HEK293 (cell line): ENCODE measurements at regions not wholly inside any gene's neighbourhood (a gene's known extent, or its start where the extent isn't known, plus 50 kb on each side); places are given as distances from the start of the nearest gene placed in this dataset.

ENCODE experiments used
- CTCF ChIA-PET: fragments of 350-600 bp; formaldehyde crosslinking; extraction: SDS; loops from one replicate; lab custom pipeline; 2021; ENCODE audit warnings: antibody characterized with exemption; lab: Yijun Ruan, JAX
- POLR2A ChIA-PET: fragments of 300-600 bp; formaldehyde crosslinking; extraction: SDS; loops from one replicate; lab custom pipeline; 2020; ENCODE audit warnings: antibody characterized with exemption, inconsistent platforms; lab: Yijun Ruan, JAX
- H3K27ac ChIP-seq: fragments of 200-500 bp; sonication (Bioruptor generic); 2 replicates; pipeline ENCODE4 v1.5.1; 2014; ENCODE audit warnings: low read depth, low read length, control low read depth, inconsistent platforms; ENCODE audit errors: extremely low read depth
- H3K36me3 ChIP-seq, 2 experiments: fragments of 200-500 bp in 1 of 2; sonication (Bioruptor generic) in 1 of 2; 1 replicate in 1 of 2; 2 replicates in 1 of 2; pipeline ENCODE4 v1.5.1; 2014 to 2017; ENCODE audit warnings: inconsistent platforms in 2 of 2, low read length in 2 of 2; ENCODE audit not compliant: control insufficient read depth in 2 of 2, insufficient read depth in 1 of 2
- H3K4me1 ChIP-seq: fragments of 200-500 bp; sonication (Bioruptor generic); 2 replicates; pipeline ENCODE4 v1.5.1; 2014; ENCODE audit warnings: mild to moderate bottlenecking, low read length, inconsistent platforms; ENCODE audit not compliant: control insufficient read depth, insufficient read depth
- H3K4me3 ChIP-seq: 2 replicates; pipeline ENCODE4 v1.5.1; 2011; ENCODE audit warnings: low read depth, mild to moderate bottlenecking, control low read depth, low read length, moderate library complexity
- H3K9me3 ChIP-seq: fragments of 200-500 bp; sonication (Bioruptor generic); 2 replicates; pipeline ENCODE4 v1.5.1; 2014; ENCODE audit warnings: low read depth, low read length, inconsistent platforms; ENCODE audit not compliant: control insufficient read depth, insufficient read depth
- GLIS2 ChIP-seq: fragments of 450-650 bp; formaldehyde crosslinking; IDR thresholded peaks from 2 replicates; pipeline ENCODE4 v1.5.1; 2016; ENCODE audit warnings: missing biosample characterization, missing genetic modification characterization
- OVOL3 ChIP-seq: fragments of 450-650 bp; formaldehyde crosslinking; IDR thresholded peaks from 2 replicates; pipeline ENCODE4 v1.5.1; 2016; ENCODE audit warnings: missing biosample characterization, missing genetic modification characterization
- SALL2 ChIP-seq: fragments of 450-650 bp; formaldehyde crosslinking; IDR thresholded peaks from 2 replicates; pipeline ENCODE4 v1.5.0; 2017; ENCODE audit warnings: missing biosample characterization, mild to moderate bottlenecking, missing genetic modification characterization, borderline replicate concordance
- SETDB1 ChIP-seq: IDR thresholded peaks from one replicate; pipeline ENCODE4 v1.6.1; 2017; ENCODE audit warnings: mild to moderate bottlenecking, low read length, moderate library complexity, mixed read lengths; ENCODE audit not compliant: insufficient read length
- YY2 ChIP-seq: fragments of 450-650 bp; formaldehyde crosslinking; IDR thresholded peaks from 2 replicates; pipeline ENCODE4 v1.5.1; 2016; ENCODE audit warnings: missing biosample characterization, missing genetic modification characterization
- ZFP3 ChIP-seq: fragments of 450-650 bp; formaldehyde crosslinking; IDR thresholded peaks from 2 replicates; pipeline ENCODE4 v1.5.1; 2016; ENCODE audit warnings: low read depth, missing biosample characterization, missing genetic modification characterization
- ZNF140 ChIP-seq: fragments of 450-650 bp; formaldehyde crosslinking; IDR thresholded peaks from 2 replicates; pipeline ENCODE4 v1.5.1; 2016; ENCODE audit warnings: missing biosample characterization, missing genetic modification characterization
- ZNF146 ChIP-seq: fragments of 450-650 bp; formaldehyde crosslinking; IDR thresholded peaks from 2 replicates; pipeline ENCODE4 v1.5.1; 2016; ENCODE audit warnings: missing biosample characterization, missing genetic modification characterization
- ZNF157 ChIP-seq: fragments of 450-650 bp; formaldehyde crosslinking; IDR thresholded peaks from 2 replicates; pipeline ENCODE4 v1.5.1; 2016; ENCODE audit warnings: missing biosample characterization, missing genetic modification characterization
- ZNF169 ChIP-seq: fragments of 450-650 bp; formaldehyde crosslinking; IDR thresholded peaks from 2 replicates; pipeline ENCODE4 v1.5.1; 2016; ENCODE audit warnings: missing biosample characterization, missing genetic modification characterization
- ZNF248 ChIP-seq: fragments of 450-650 bp; formaldehyde crosslinking; IDR thresholded peaks from 2 replicates; pipeline ENCODE4 v1.5.1; 2017; ENCODE audit warnings: missing biosample characterization, missing genetic modification characterization
- ZNF311 ChIP-seq: fragments of 450-650 bp; formaldehyde crosslinking; IDR thresholded peaks from 2 replicates; pipeline ENCODE4 v1.5.1; 2017; ENCODE audit warnings: missing biosample characterization, missing genetic modification characterization, borderline replicate concordance
- ZNF341 ChIP-seq: fragments of 450-650 bp; formaldehyde crosslinking; IDR thresholded peaks from 2 replicates; pipeline ENCODE4; 2016; ENCODE audit warnings: low read depth, missing biosample characterization, missing genetic modification characterization
- ZNF37A ChIP-seq: fragments of 450-650 bp; IDR thresholded peaks from 2 replicates; pipeline ENCODE4 v1.5.1; 2018; ENCODE audit warnings: missing biosample characterization, missing genetic modification characterization
- ZNF530 ChIP-seq: fragments of 450-650 bp; formaldehyde crosslinking; IDR thresholded peaks from 2 replicates; pipeline ENCODE4 v1.5.1; 2016; ENCODE audit warnings: low read depth, missing biosample characterization, missing genetic modification characterization
- ZNF596 ChIP-seq: fragments of 450-650 bp; IDR thresholded peaks from 2 replicates; pipeline ENCODE4 v1.5.0; 2018; ENCODE audit warnings: missing biosample characterization, mild to moderate bottlenecking, missing genetic modification characterization, moderate library complexity
- ZNF629 ChIP-seq: fragments of 450-650 bp; formaldehyde crosslinking; IDR thresholded peaks from 2 replicates; pipeline ENCODE4 v1.5.1; 2017; ENCODE audit warnings: missing biosample characterization, missing genetic modification characterization
- ZNF664 ChIP-seq: fragments of 450-650 bp; formaldehyde crosslinking; IDR thresholded peaks from 2 replicates; pipeline ENCODE4 v1.5.1; 2016; ENCODE audit warnings: missing biosample characterization, missing genetic modification characterization
- ZNF707 ChIP-seq: fragments of 450-650 bp; formaldehyde crosslinking; IDR thresholded peaks from 2 replicates; pipeline ENCODE4 v1.5.1; 2016; ENCODE audit warnings: missing biosample characterization, missing genetic modification characterization
- ZNF791 ChIP-seq: fragments of 450-650 bp; formaldehyde crosslinking; IDR thresholded peaks from 2 replicates; pipeline ENCODE4 v1.5.1; 2016; ENCODE audit warnings: missing biosample characterization, missing genetic modification characterization
- ZNF837 ChIP-seq: fragments of 450-650 bp; formaldehyde crosslinking; IDR thresholded peaks from 2 replicates; pipeline ENCODE4 v1.5.1; 2016; ENCODE audit warnings: missing biosample characterization, missing genetic modification characterization
- TF ChIP-seq, protein P1 (sequence below): fragments of 450-650 bp; formaldehyde crosslinking; IDR thresholded peaks from 2 replicates; pipeline ENCODE4 v1.5.1; 2016; ENCODE audit warnings: missing biosample characterization, missing genetic modification characterization
- TF ChIP-seq, protein P2 (sequence below): fragments of 450-650 bp; formaldehyde crosslinking; IDR thresholded peaks from 2 replicates; pipeline ENCODE4 v1.5.1; 2017; ENCODE audit warnings: missing biosample characterization, missing genetic modification characterization
- TF ChIP-seq, protein P3 (sequence below): fragments of 450-650 bp; formaldehyde crosslinking; IDR thresholded peaks from 2 replicates; pipeline ENCODE4 v1.5.1; 2016; ENCODE audit warnings: missing biosample characterization, missing genetic modification characterization
- TF ChIP-seq, protein P4 (sequence below): fragments of 450-650 bp; formaldehyde crosslinking; IDR thresholded peaks from 2 replicates; pipeline ENCODE4 v1.5.1; 2016; ENCODE audit warnings: missing biosample characterization, missing genetic modification characterization
- TF ChIP-seq, protein P5 (sequence below): fragments of 450-650 bp; formaldehyde crosslinking; IDR thresholded peaks from 2 replicates; pipeline ENCODE4 v1.5.1; 2016; ENCODE audit warnings: missing biosample characterization, missing genetic modification characterization
- TF ChIP-seq, protein P6 (sequence below): fragments of 450-650 bp; formaldehyde crosslinking; IDR thresholded peaks from 2 replicates; pipeline ENCODE4; 2016; ENCODE audit warnings: missing biosample characterization, missing genetic modification characterization
- TF ChIP-seq, protein P7 (sequence below): fragments of 450-650 bp; IDR thresholded peaks from 2 replicates; pipeline ENCODE4 v1.5.1; 2018; ENCODE audit warnings: missing biosample characterization, mild to moderate bottlenecking, missing genetic modification characterization

DNA sequence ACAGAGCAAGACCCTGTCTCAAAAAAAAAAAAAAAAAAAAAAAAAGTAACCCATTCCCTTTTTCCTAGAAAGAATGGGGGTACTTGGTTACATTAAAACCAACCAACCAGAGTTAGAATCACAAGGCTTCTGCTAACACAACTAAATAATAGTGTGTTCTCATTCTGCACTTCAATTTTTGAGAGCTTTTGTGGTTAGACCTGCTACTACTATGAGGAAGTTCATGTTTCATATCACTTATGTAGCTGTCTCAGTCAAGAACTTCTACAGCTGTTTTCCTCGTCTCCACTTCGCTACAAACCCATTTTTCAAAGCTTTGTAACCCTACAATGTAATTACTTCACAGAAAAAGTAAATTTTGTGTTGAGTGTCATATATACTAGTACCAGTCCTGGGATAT is 58.3 kb downstream of the PDHA2 start:
- TF ChIP-seq ZNF596 (tag by site-specific recombination) (no peak), ZNF530 (tag by site-specific recombination) (no peak), SETDB1 (no peak), SALL2 (tag by site-specific recombination) (no peak), ZNF837 (tag by site-specific recombination) (no peak), ZNF629 (no peak), GLIS2 (tag by site-specific recombination) (no peak), ZNF791 (tag by site-specific recombination) (no peak), ZNF140 (tag by site-specific recombination) (no peak), ZNF157 (tag by site-specific recombination) (no peak), ZFP3 (tag by site-specific recombination) (no peak), ZNF707 (tag by site-specific recombination) (no peak)
- TF ChIP-seq, protein P1, sequence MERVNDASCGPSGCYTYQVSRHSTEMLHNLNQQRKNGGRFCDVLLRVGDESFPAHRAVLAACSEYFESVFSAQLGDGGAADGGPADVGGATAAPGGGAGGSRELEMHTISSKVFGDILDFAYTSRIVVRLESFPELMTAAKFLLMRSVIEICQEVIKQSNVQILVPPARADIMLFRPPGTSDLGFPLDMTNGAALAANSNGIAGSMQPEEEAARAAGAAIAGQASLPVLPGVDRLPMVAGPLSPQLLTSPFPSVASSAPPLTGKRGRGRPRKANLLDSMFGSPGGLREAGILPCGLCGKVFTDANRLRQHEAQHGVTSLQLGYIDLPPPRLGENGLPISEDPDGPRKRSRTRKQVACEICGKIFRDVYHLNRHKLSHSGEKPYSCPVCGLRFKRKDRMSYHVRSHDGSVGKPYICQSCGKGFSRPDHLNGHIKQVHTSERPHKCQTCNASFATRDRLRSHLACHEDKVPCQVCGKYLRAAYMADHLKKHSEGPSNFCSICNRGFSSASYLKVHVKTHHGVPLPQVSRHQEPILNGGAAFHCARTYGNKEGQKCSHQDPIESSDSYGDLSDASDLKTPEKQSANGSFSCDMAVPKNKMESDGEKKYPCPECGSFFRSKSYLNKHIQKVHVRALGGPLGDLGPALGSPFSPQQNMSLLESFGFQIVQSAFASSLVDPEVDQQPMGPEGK (tag by site-specific recombination): no peak
- TF ChIP-seq, protein P2, sequence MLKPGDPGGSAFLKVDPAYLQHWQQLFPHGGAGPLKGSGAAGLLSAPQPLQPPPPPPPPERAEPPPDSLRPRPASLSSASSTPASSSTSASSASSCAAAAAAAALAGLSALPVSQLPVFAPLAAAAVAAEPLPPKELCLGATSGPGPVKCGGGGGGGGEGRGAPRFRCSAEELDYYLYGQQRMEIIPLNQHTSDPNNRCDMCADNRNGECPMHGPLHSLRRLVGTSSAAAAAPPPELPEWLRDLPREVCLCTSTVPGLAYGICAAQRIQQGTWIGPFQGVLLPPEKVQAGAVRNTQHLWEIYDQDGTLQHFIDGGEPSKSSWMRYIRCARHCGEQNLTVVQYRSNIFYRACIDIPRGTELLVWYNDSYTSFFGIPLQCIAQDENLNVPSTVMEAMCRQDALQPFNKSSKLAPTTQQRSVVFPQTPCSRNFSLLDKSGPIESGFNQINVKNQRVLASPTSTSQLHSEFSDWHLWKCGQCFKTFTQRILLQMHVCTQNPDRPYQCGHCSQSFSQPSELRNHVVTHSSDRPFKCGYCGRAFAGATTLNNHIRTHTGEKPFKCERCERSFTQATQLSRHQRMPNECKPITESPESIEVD (tag by site-specific recombination): no peak
- TF ChIP-seq, protein P3, sequence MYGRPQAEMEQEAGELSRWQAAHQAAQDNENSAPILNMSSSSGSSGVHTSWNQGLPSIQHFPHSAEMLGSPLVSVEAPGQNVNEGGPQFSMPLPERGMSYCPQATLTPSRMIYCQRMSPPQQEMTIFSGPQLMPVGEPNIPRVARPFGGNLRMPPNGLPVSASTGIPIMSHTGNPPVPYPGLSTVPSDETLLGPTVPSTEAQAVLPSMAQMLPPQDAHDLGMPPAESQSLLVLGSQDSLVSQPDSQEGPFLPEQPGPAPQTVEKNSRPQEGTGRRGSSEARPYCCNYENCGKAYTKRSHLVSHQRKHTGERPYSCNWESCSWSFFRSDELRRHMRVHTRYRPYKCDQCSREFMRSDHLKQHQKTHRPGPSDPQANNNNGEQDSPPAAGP (tag by site-specific recombination): no peak
- TF ChIP-seq, protein P4, sequence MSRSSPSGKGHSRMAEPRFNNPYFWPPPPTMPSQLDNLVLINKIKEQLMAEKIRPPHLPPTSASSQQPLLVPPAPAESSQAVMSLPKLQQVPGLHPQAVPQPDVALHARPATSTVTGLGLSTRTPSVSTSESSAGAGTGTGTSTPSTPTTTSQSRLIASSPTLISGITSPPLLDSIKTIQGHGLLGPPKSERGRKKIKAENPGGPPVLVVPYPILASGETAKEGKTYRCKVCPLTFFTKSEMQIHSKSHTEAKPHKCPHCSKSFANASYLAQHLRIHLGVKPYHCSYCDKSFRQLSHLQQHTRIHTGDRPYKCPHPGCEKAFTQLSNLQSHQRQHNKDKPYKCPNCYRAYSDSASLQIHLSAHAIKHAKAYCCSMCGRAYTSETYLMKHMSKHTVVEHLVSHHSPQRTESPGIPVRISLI (tag by site-specific recombination): no peak
- TF ChIP-seq, protein P5, sequence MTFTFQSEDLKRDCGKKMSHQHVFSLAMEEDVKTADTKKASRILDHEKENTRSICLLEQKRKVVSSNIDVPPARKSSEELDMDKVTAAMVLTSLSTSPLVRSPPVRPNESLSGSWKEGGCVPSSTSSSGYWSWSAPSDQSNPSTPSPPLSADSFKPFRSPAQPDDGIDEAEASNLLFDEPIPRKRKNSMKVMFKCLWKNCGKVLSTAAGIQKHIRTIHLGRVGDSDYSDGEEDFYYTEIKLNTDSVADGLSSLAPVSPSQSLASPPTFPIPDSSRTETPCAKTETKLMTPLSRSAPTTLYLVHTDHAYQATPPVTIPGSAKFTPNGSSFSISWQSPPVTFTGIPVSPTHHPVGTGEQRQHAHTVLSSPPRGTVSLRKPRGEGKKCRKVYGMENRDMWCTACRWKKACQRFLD (tag by site-specific recombination): no peak
- TF ChIP-seq, protein P6, sequence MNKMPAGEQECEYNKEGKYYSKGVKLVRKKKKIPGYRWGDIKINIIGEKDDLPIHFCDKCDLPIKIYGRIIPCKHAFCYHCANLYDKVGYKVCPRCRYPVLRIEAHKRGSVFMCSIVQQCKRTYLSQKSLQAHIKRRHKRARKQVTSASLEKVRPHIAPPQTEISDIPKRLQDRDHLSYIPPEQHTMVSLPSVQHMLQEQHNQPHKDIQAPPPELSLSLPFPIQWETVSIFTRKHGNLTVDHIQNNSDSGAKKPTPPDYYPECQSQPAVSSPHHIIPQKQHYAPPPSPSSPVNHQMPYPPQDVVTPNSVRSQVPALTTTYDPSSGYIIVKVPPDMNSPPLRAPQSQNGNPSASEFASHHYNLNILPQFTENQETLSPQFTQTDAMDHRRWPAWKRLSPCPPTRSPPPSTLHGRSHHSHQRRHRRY (tag by site-specific recombination): no peak
- no peaks in the 10 kb centered on the region for H3K36me3 ChIP-seq
- ChIA-PET POLR2A (no interaction called here), CTCF (no interaction called here)
- H3K9me3 ChIP-seq: no peaks in the 10 kb centered on the region
- no peaks in the 10 kb centered on the region for H3K4me1 ChIP-seq
- H3K27ac ChIP-seq: no peak overlapping the region
- H3K4me3 ChIP-seq: no peak overlapping the region

DNA sequence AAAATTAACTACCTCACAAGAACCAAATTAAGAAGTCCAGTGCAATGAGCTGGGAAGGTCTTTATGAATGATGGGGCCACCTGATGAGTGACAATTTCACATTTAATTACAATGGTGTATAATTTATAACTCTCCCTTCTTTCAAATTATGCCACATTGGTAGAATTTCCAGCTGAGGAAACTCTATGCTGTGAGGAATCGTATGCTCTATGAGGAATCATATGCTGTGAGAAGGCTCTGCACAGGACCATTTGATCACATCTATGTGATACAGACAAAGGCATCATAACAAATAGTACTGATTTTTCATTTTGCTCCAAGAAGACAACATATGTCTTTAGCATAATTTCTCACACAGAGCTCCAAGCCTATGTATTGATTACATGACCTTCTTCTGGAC is 69.3 kb downstream of the PDHA2 start:
- ChIA-PET CTCF (no interaction called here), POLR2A (no interaction called here)
- Histone ChIP-seq H3K4me1 (no peaks in the 10 kb centered on the region), H3K9me3 (no peaks in the 10 kb centered on the region), H3K27ac (no peak overlapping the region), H3K4me3 (no peak overlapping the region), H3K36me3 (no peaks in the 10 kb centered on the region)
- TF ChIP-seq ZNF341 (tag by site-specific recombination): no peak
- no peak for TF ChIP-seq ZNF664 (tag by site-specific recombination)
- no peak for TF ChIP-seq ZNF146
- TF ChIP-seq ZNF169 (tag by site-specific recombination): no peak
- TF ChIP-seq ZNF311: no peak
- TF ChIP-seq OVOL3 (tag by site-specific recombination): no peak
- TF ChIP-seq ZNF248 (tag by site-specific recombination): no peak
- no peak for TF ChIP-seq ZNF37A (tag by site-specific recombination)
- TF ChIP-seq YY2: no peak
- TF ChIP-seq, protein P7, sequence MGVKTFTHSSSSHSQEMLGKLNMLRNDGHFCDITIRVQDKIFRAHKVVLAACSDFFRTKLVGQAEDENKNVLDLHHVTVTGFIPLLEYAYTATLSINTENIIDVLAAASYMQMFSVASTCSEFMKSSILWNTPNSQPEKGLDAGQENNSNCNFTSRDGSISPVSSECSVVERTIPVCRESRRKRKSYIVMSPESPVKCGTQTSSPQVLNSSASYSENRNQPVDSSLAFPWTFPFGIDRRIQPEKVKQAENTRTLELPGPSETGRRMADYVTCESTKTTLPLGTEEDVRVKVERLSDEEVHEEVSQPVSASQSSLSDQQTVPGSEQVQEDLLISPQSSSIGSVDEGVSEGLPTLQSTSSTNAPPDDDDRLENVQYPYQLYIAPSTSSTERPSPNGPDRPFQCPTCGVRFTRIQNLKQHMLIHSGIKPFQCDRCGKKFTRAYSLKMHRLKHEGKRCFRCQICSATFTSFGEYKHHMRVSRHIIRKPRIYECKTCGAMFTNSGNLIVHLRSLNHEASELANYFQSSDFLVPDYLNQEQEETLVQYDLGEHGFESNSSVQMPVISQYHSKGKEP (tag by site-specific recombination): no peak
